Glutamatergic neuron (in vitro differentiated cells): ENCODE measurements at regions not wholly inside any gene's neighbourhood (a gene's known extent, or its start where the extent isn't known, plus 50 kb on each side); places are given as distances from the start of the nearest gene placed in this dataset.

Experiments
- DNase-seq: peaks from one replicate; pipeline ENCODE4 v3.0.0; 2022
- H3K27ac Mint-ChIP-seq: one replicate; pipeline ENCODE4 v1.8.0; 2020; ENCODE audit warnings: mild to moderate bottlenecking, mixed read lengths, inconsistent platforms; ENCODE audit not compliant: unreplicated experiment
- H3K27me3 Mint-ChIP-seq: one replicate; pipeline ENCODE4 v1.8.0; 2020; ENCODE audit warnings: mild to moderate bottlenecking, moderate library complexity, mixed read lengths, inconsistent platforms; ENCODE audit not compliant: unreplicated experiment
- H3K36me3 Mint-ChIP-seq: one replicate; pipeline ENCODE4 v1.8.0; 2020; ENCODE audit warnings: mild to moderate bottlenecking, mixed read lengths, inconsistent platforms; ENCODE audit not compliant: unreplicated experiment
- H3K4me1 Mint-ChIP-seq: one replicate; pipeline ENCODE4 v1.8.0; 2020; ENCODE audit warnings: mild to moderate bottlenecking, low read depth, mixed read lengths, inconsistent platforms; ENCODE audit not compliant: unreplicated experiment
- H3K4me3 Mint-ChIP-seq: one replicate; pipeline ENCODE4 v1.8.0; 2020; ENCODE audit warnings: mild to moderate bottlenecking, mixed read lengths, inconsistent platforms; ENCODE audit not compliant: unreplicated experiment
- H3K9me3 Mint-ChIP-seq: one replicate; pipeline ENCODE4 v1.8.0; 2020; ENCODE audit warnings: mild to moderate bottlenecking, moderate library complexity, mixed read lengths, inconsistent platforms; ENCODE audit not compliant: unreplicated experiment
- TF ChIP-seq, protein P1 (sequence below): fragments of 200-600 bp; sonication (generic); IDR thresholded peaks from one replicate; pipeline ENCODE4 v1.5.0; 2021; ENCODE audit not compliant: partially characterized antibody, unreplicated experiment

DNA sequence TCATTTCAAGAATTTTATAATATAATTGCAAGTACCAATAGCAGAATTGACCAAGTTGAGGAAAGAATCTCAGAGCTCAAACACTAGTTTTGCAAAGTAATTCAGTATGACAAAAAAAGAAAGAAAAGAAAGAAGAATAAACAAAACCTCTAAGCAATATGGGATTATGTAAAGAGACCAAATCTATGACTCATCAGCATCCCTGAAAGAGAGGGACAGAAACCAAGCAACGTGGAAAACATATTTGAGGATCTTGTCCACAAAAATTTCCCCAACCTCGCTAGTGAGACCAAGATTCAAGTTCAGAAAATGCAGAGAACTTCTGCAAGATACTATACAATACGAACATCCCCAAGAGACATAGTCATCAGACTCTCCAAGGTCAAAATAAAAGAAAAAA is 203.7 kb upstream of the DDI1 start:
- no peaks in the 10 kb centered on the region for H3K27me3 Mint-ChIP-seq
- no peaks in the 10 kb centered on the region for H3K4me1 Mint-ChIP-seq
- TF ChIP-seq, protein P1, sequence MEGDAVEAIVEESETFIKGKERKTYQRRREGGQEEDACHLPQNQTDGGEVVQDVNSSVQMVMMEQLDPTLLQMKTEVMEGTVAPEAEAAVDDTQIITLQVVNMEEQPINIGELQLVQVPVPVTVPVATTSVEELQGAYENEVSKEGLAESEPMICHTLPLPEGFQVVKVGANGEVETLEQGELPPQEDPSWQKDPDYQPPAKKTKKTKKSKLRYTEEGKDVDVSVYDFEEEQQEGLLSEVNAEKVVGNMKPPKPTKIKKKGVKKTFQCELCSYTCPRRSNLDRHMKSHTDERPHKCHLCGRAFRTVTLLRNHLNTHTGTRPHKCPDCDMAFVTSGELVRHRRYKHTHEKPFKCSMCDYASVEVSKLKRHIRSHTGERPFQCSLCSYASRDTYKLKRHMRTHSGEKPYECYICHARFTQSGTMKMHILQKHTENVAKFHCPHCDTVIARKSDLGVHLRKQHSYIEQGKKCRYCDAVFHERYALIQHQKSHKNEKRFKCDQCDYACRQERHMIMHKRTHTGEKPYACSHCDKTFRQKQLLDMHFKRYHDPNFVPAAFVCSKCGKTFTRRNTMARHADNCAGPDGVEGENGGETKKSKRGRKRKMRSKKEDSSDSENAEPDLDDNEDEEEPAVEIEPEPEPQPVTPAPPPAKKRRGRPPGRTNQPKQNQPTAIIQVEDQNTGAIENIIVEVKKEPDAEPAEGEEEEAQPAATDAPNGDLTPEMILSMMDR, result no peak
- H3K36me3 Mint-ChIP-seq, result peaks cover 5% of the 10 kb centered on the region
- H3K27ac Mint-ChIP-seq, result no peak overlapping the region
- no peak overlapping the region for H3K4me3 Mint-ChIP-seq
- no peak for DNase-seq
- peaks cover 4% of the 10 kb centered on the region for H3K9me3 Mint-ChIP-seq

DNA sequence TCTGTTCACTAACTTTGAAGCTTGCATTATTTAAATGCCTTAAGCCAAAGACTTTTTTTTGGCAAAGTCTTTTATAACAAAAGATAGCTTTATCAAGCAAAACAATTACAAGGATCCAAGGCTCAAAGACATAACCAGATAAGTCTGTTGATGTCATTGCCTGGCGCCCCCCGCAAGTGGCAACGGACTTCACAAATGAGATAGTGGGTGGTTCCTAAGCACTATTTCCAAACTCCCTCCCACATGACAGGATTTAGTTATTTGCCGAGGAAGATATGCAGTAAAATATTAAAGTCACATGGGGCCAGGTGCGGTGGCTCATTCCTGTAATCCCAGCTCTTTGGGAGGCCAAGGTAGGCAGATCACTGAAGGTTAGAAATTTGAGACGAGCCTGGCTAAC is 194.2 kb upstream of the DDI1 start:
- no peaks in the 10 kb centered on the region for H3K36me3 Mint-ChIP-seq
- H3K4me1 Mint-ChIP-seq, result peaks cover 5% of the 10 kb centered on the region
- no peak overlapping the region for H3K27ac Mint-ChIP-seq
- H3K4me3 Mint-ChIP-seq, result no peak overlapping the region
- no peaks in the 10 kb centered on the region for H3K27me3 Mint-ChIP-seq
- TF ChIP-seq, protein P1, result no peak
- H3K9me3 Mint-ChIP-seq, result peaks cover 2% of the 10 kb centered on the region
- DNase-seq, result no peak

DNA sequence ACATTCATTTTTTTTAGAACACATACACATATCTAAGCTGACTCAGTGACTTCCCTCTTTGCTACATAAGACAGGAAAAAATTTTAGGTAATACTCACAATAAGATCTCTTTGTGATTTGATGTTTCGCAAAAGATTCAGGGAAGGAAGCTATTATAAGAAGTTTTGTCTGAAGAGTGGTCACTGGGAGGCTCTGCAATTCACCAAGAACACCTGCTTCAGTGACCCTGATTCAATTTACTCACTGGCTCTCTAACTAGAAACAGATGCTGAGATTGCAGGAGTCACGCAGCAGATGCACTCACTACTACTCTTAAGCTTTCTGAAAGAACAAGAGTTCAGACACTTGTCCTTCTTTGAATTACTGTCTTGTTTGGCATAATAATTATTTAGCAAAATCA is 193.6 kb upstream of the DDI1 start:
- H3K36me3 Mint-ChIP-seq, result no peaks in the 10 kb centered on the region
- H3K27me3 Mint-ChIP-seq, result no peaks in the 10 kb centered on the region
- H3K9me3 Mint-ChIP-seq, result peaks cover 2% of the 10 kb centered on the region
- TF ChIP-seq, protein P1, result no peak
- H3K27ac Mint-ChIP-seq, result no peak overlapping the region
- peaks cover 5% of the 10 kb centered on the region for H3K4me1 Mint-ChIP-seq
- H3K4me3 Mint-ChIP-seq, result no peak overlapping the region
- no peak for DNase-seq

DNA sequence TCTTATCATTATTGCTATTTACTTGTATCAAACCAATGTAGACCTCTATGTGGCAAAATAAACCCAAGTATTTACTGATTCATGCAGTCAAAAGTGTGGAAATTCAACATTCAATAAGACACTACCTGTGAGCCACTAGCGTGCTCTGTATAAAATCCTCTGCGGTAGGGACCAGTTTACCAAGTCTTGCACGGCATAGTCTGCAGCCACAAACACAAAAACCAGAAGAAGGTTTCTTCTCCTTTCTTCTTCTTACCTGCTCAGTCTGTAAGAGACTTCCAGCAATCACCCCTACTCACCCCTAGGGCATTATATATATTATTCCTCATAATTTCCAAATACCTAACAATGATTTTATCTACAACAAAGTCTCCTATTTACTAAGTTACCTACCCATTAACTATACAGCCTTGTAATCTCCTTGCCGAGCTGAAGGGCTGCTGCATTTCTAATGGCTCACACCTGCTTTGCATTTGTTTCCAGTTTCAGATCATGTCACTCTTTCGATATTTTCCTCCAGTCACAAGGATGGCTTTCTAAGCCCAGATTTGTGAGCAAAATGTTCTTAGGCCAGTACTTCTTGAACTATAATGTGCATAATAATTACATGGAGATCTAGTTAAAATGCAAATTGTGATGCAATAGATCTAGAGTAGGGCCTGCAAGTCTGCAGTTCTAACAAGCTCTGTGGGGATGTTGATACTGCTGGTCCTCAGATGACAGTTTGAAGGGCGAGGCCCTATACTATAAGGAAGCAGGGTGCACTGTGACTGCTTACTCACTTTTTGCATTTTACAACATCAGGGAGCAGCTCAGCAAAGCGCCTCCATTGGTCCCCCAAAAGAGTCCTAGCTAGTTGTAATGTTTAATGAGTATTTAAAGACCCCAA is 191.9 kb upstream of the DDI1 start:
- no peak overlapping the region for H3K27ac Mint-ChIP-seq
- H3K9me3 Mint-ChIP-seq, result peaks cover 2% of the 10 kb centered on the region
- DNase-seq, result no peak

DNA sequence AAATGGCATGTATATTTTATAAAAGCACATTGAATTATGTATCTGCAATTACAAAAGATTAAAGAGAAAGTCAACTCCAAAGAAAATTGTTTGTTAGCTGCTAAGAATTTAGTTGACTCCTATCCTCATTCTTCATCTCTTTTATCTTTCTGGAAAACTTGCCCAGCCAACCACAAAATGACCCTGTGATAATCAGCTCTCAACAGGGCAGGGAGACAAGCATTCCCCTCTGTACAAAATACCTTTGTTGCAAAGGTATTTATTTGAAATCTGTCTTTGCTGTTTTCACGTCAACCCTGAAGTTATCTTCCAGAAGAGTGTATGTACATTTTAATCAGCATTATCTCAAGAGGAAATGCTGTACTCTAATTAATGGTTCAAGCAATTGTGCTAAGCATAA is 191.1 kb upstream of the DDI1 start:
- no peak overlapping the region for H3K4me3 Mint-ChIP-seq
- DNase-seq, result no peak
- H3K27ac Mint-ChIP-seq, result no peak overlapping the region
- H3K36me3 Mint-ChIP-seq, result no peaks in the 10 kb centered on the region
- TF ChIP-seq, protein P1, result no peak
- H3K4me1 Mint-ChIP-seq, result peaks cover 5% of the 10 kb centered on the region
- no peaks in the 10 kb centered on the region for H3K27me3 Mint-ChIP-seq
- peaks cover 2% of the 10 kb centered on the region for H3K9me3 Mint-ChIP-seq

More for the DNA sequence above, 191.9 kb upstream of the DDI1 start:
- Mint-ChIP-seq H3K36me3 (no peaks in the 10 kb centered on the region), H3K4me3 (no peak overlapping the region), H3K27me3 (no peaks in the 10 kb centered on the region), H3K4me1 (peaks cover 5% of the 10 kb centered on the region)
- TF ChIP-seq, protein P1, result no peak
